MCF 10A (cell line): ENCODE measurements at regions not wholly inside any gene's neighbourhood (a gene's known extent, or its start where the extent isn't known, plus 50 kb on each side); places are given as distances from the start of the nearest gene placed in this dataset.

ENCODE experiments used
- BruUV-seq: library from RNA; stranded (reverse); fragments of 400-500 nt; replicated peaks from 2 replicates; lab custom pipeline; 2021; lab: Mats Ljungman, UMichigan
- CTCF ChIA-PET: fragments of 300-600 bp; sonication (Branson Sonifier 250); formaldehyde crosslinking; extraction: SDS; loops from one replicate; lab custom pipeline; 2021; ENCODE audit warnings: antibody characterized with exemption, inconsistent platforms; lab: Yijun Ruan, JAX
- POLR2A ChIA-PET: fragments of 300-600, 350-650 bp; sonication (Branson Sonifier 250); formaldehyde crosslinking; extraction: SDS; loops from one replicate; lab custom pipeline; 2020; ENCODE audit warnings: antibody characterized with exemption, inconsistent platforms; lab: Yijun Ruan, JAX
- DNase-seq: peaks from one replicate; pipeline ENCODE4 v3.0.0-alpha.2; 2018; ENCODE audit not compliant: unreplicated experiment
- H3K27ac Mint-ChIP-seq: one replicate; pipeline ENCODE4 v1.8.0; 2022; ENCODE audit warnings: mild to moderate bottlenecking, low read depth, mixed read lengths; ENCODE audit not compliant: unreplicated experiment
- H3K27me3 Mint-ChIP-seq: one replicate; pipeline ENCODE4 v1.8.0; 2022; ENCODE audit warnings: mixed read lengths; ENCODE audit not compliant: insufficient read depth, unreplicated experiment
- H3K36me3 Mint-ChIP-seq: one replicate; pipeline ENCODE4 v1.8.0; 2022; ENCODE audit warnings: mild to moderate bottlenecking, moderate library complexity, mixed read lengths; ENCODE audit not compliant: insufficient read depth, unreplicated experiment
- H3K4me1 Mint-ChIP-seq: one replicate; pipeline ENCODE4 v1.8.0; 2022; ENCODE audit warnings: mixed read lengths; ENCODE audit not compliant: insufficient read depth, unreplicated experiment
- H3K4me3 Mint-ChIP-seq: one replicate; pipeline ENCODE4 v1.8.0; 2022; ENCODE audit warnings: mild to moderate bottlenecking, moderate library complexity, mixed read lengths; ENCODE audit not compliant: unreplicated experiment
- H3K9me3 Mint-ChIP-seq: one replicate; pipeline ENCODE4 v1.8.0; 2022; ENCODE audit warnings: mixed read lengths; ENCODE audit not compliant: unreplicated experiment
- intact Hi-C: fragments of 100-400 bp; cut with micrococcal nuclease; formaldehyde crosslinking; loops from 2 replicates; pipeline ENCODE4 v1.14.1; 2022
- TF ChIP-seq, protein P1 (sequence below): fragments of 200-600 bp; IDR thresholded peaks from one replicate; pipeline ENCODE4 v1.8.0; 2022; ENCODE audit warnings: antibody characterized with exemption, mild to moderate bottlenecking; ENCODE audit not compliant: unreplicated experiment

DNA sequence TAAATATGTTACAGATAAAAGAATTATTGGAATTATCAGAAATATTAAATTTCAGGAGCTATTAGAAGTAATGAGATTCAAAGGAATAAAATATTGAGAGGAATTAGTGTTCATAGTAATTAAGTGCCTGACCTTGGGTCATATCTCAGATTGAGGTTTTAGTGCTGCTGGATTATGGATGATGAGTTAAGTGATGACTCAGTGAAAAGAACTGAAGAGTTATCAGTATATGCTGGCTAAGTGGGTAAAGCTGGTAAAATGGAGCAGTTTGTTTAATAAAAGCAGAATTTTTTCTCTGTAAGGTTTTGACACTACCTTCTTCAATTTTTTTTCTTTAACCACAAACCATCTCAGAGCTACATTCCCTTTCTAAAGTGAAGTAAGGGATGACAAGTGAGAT, 206.7 kb downstream of the MANEA start:
- no TSS peak for BruUV-seq
- DNase-seq: no peak
- Mint-ChIP-seq H3K4me3 (no peak overlapping the region), H3K36me3 (no peaks in the 10 kb centered on the region), H3K27me3 (peaks cover 23% of the 10 kb centered on the region), H3K4me1 (no peaks in the 10 kb centered on the region), H3K27ac (no peak overlapping the region), H3K9me3 (no peaks in the 10 kb centered on the region)
- POLR2A ChIA-PET: no interaction called here
- TF ChIP-seq, protein P1, sequence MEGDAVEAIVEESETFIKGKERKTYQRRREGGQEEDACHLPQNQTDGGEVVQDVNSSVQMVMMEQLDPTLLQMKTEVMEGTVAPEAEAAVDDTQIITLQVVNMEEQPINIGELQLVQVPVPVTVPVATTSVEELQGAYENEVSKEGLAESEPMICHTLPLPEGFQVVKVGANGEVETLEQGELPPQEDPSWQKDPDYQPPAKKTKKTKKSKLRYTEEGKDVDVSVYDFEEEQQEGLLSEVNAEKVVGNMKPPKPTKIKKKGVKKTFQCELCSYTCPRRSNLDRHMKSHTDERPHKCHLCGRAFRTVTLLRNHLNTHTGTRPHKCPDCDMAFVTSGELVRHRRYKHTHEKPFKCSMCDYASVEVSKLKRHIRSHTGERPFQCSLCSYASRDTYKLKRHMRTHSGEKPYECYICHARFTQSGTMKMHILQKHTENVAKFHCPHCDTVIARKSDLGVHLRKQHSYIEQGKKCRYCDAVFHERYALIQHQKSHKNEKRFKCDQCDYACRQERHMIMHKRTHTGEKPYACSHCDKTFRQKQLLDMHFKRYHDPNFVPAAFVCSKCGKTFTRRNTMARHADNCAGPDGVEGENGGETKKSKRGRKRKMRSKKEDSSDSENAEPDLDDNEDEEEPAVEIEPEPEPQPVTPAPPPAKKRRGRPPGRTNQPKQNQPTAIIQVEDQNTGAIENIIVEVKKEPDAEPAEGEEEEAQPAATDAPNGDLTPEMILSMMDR: no peak
- CTCF ChIA-PET: no interaction called here
- intact Hi-C loops: no loop called here

DNA sequence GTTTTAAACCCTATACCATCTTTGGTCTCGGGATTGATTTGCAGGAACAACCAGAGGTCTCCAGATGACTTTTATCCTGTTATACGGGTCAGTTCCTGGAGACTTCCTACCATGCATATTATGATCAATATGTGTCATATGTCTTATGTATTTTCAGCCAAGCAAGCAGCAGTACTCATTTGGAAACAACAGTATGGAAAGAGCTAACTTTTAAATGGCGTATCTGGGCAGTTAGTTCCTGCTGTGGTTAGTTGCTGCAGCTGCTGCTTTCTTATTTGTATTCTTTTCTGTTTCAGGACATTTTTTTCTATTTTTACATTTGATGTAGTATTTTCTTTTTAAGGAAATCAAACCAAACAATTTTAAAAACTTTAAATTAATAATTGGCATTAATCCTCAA, 207.5 kb downstream of the MANEA start:
- intact Hi-C loops: no loop called here

DNA sequence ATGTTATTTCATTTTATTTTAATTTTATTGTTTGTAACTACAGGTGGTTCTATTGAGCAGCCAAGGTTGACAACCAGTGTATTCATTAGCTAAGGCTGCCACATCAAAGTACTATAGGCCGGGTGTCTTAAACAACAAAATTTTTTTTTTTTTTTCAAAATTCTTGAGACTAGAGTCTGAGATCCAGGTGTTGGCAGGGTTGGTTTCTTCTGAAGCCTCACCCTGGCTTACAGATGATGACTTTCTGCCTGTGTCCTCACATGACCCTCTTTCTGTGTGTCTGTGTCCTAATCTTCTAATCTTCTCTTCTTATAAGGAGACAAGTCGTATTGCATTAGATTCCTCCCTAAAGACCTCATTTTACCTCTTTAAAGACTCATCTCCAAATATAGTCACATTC, 208.4 kb downstream of the MANEA start:
- Mint-ChIP-seq H3K4me1 (no peaks in the 10 kb centered on the region), H3K36me3 (no peaks in the 10 kb centered on the region), H3K27me3 (peaks cover 30% of the 10 kb centered on the region), H3K9me3 (no peaks in the 10 kb centered on the region), H3K4me3 (no peak overlapping the region), H3K27ac (no peak overlapping the region)
- CTCF ChIA-PET: no interaction called here
- POLR2A ChIA-PET: no interaction called here
- TF ChIP-seq, protein P1: no peak
- intact Hi-C loops: no loop called here
- DNase-seq: no peak
- BruUV-seq: no TSS peak

More for the DNA sequence above, 207.5 kb downstream of the MANEA start:
- ChIA-PET POLR2A (no interaction called here), CTCF (no interaction called here)
- H3K27ac Mint-ChIP-seq: no peak overlapping the region
- no peaks in the 10 kb centered on the region for H3K9me3 Mint-ChIP-seq
- DNase-seq: no peak
- no peaks in the 10 kb centered on the region for H3K4me1 Mint-ChIP-seq
- no peaks in the 10 kb centered on the region for H3K36me3 Mint-ChIP-seq
- H3K4me3 Mint-ChIP-seq: no peak overlapping the region
- BruUV-seq: no TSS peak
- H3K27me3 Mint-ChIP-seq: peaks cover 30% of the 10 kb centered on the region
- TF ChIP-seq, protein P1: no peak

DNA sequence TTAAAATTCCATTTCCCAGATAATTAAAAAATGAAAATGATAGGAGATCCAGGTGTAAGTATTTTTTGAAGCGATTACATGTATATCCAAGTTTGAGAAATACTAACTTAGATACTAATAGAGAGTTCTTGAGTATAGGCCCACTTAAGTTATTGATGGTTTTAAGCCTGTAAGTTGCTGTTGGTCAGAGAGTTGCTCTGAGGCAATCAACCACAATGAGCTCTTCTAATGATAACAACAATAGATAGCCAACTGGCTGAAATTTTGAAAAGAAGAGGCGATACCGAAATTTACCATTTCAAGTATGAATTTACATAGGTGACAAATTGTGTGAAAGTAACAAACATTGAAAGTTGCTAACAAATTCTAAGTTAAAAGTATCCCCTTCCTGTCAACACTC, 209.5 kb downstream of the MANEA start:
- TF ChIP-seq, protein P1: no peak
- Mint-ChIP-seq H3K27ac (no peak overlapping the region), H3K9me3 (no peaks in the 10 kb centered on the region), H3K4me3 (no peak overlapping the region), H3K36me3 (no peaks in the 10 kb centered on the region), H3K27me3 (peaks cover 30% of the 10 kb centered on the region), H3K4me1 (no peaks in the 10 kb centered on the region)
- intact Hi-C loops: no loop called here
- CTCF ChIA-PET: no interaction called here
- POLR2A ChIA-PET: no interaction called here
- no peak for DNase-seq
- BruUV-seq: no TSS peak
